ENCODE measurements at regions not wholly inside any gene's neighbourhood (a gene's known extent, or its start where the extent isn't known, plus 50 kb on each side); places are given as distances from the start of the nearest gene placed in this dataset.

DNA sequence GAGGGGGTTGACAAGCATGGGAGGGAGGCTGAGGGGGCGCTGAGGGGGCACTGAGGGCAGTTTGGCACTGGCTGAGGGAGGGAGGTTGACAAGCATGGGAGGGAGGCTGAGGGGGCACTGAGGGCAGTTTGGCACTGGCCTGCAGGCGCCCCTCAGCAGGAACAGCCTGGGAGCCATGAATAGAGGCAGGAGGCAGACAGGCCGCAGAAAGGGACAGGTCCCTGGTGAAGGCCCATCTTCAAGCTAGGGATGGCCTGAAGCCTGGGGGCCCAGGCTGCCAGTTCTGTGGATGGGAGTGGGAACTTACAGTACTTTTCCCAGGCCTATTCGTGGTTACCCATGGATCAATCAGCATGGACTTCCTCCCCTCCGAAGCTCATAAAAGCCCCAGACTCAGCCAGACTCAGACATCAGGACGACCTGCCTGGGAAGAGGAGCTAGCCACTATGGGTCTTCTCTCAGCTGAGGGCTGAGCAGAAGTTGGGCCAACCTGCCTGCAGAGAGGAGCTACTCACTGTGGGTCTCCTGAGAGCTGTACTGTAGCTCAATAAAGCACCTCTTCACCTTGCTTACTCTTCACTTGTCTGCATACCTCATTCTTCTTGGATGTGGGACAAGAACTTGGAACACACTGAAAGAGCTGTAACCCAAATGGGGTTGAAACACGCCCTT is 72.8 kb upstream of the BRD7 start:
- H4K20me1 ChIP-seq (ENCODE audit: insufficient read depth, low read length): no peaks in the 10 kb centered on the region
- no peak for DNase-seq
- H2AFZ ChIP-seq (ENCODE audit: insufficient read depth, low read depth, low read length, poor library complexity, severe bottlenecking): no peak overlapping the region
- Mint-ChIP-seq H3K9me3 (peaks cover 25 to 41% (median 39%) of the 10 kb centered on the region in 7 donors), H3K27ac (no peak overlapping the region), H3K4me3 (no peak overlapping the region), H3K4me1 (no peaks in the 10 kb centered on the region), H3K27me3 (ENCODE audit: low read depth in 3 of 3) (peaks cover 2 to 5% (median 3%) of the 10 kb centered on the region in 3 donors), H3K36me3 (no peaks in the 10 kb centered on the region)
- H3K4me3 ChIP-seq (replicated peaks in 1 of 3; ENCODE audit: low read depth in 2 of 3, low read length in 3 of 3): no peak overlapping the region
- WGBS (ENCODE audit: insufficient coverage): 89% methylated on average over 6 of the region's 7 CpGs
- H3K4me1 ChIP-seq (ENCODE audit: control insufficient read depth in 1 of 2, insufficient read depth in 2 of 2, low read length in 2 of 2): no peaks in the 10 kb centered on the region
- peaks cover 22 to 33% of the 10 kb centered on the region in 2 donors for H3K9me3 ChIP-seq (replicated peaks in 1 of 2; ENCODE audit: control insufficient read depth in 1 of 2, insufficient read depth in 1 of 2, low read length in 2 of 2)
- TF ChIP-seq CTCF (IDR thresholded peaks at IDR 0.05): no peak
- H3K36me3 ChIP-seq (replicated peaks in 1 of 2; ENCODE audit: control insufficient read depth in 1 of 2, insufficient read depth in 2 of 2, low read length in 2 of 2): no peaks in the 10 kb centered on the region
- no peak overlapping the region for H3K9ac ChIP-seq (ENCODE audit: insufficient read depth, low read length, poor library complexity, severe bottlenecking)
- intact Hi-C loops (cut with micrococcal nuclease): no loop called here
- H3K27ac ChIP-seq (ENCODE audit: low read depth in 1 of 2, low read length in 2 of 2): no peak overlapping the region
- no peak overlapping the region for H3K4me2 ChIP-seq (replicated peaks; ENCODE audit: extremely low read depth, low read length, poor library complexity, severe bottlenecking)
- peaks cover 0 to 2% of the 10 kb centered on the region in 2 donors for H3K27me3 ChIP-seq (ENCODE audit: control insufficient read depth in 2 of 2, insufficient read depth in 2 of 2, low read length in 2 of 2)
- H3K79me2 ChIP-seq (ENCODE audit: insufficient read depth, low read length): no peaks in the 10 kb centered on the region

- no peak overlapping the region for H3K4me2 ChIP-seq (replicated peaks; ENCODE audit: extremely low read depth, low read length, poor library complexity, severe bottlenecking)
- DNase-seq: no peak
- H3K79me2 ChIP-seq (ENCODE audit: insufficient read depth, low read length): no peaks in the 10 kb centered on the region
- peaks cover 22 to 33% of the 10 kb centered on the region in 2 donors for H3K9me3 ChIP-seq (replicated peaks in 1 of 2; ENCODE audit: control insufficient read depth in 1 of 2, insufficient read depth in 1 of 2, low read length in 2 of 2)
- peaks cover 0 to 2% of the 10 kb centered on the region in 2 donors for H3K27me3 ChIP-seq (ENCODE audit: control insufficient read depth in 2 of 2, insufficient read depth in 2 of 2, low read length in 2 of 2)
- peaks cover 25 to 41% (median 39%) of the 10 kb centered on the region in 7 donors for H3K9me3 Mint-ChIP-seq
- no peak overlapping the region for H3K4me3 Mint-ChIP-seq
- H3K36me3 Mint-ChIP-seq: no peaks in the 10 kb centered on the region
- 67% methylated on average over 1 of the region's 4 CpGs for WGBS (ENCODE audit: insufficient coverage)
- TF ChIP-seq CTCF (IDR thresholded peaks at IDR 0.05): no peak
- H3K36me3 ChIP-seq (replicated peaks in 1 of 2; ENCODE audit: control insufficient read depth in 1 of 2, insufficient read depth in 2 of 2, low read length in 2 of 2): no peaks in the 10 kb centered on the region
- H3K4me1 ChIP-seq (ENCODE audit: control insufficient read depth in 1 of 2, insufficient read depth in 2 of 2, low read length in 2 of 2): no peaks in the 10 kb centered on the region
- no peak overlapping the region for H3K27ac Mint-ChIP-seq
- intact Hi-C loops (cut with micrococcal nuclease): no loop called here
- no peak overlapping the region for H3K4me3 ChIP-seq (replicated peaks in 1 of 3; ENCODE audit: low read depth in 2 of 3, low read length in 3 of 3)
- H2AFZ ChIP-seq (ENCODE audit: insufficient read depth, low read depth, low read length, poor library complexity, severe bottlenecking): no peak overlapping the region
- H3K27me3 Mint-ChIP-seq (ENCODE audit: low read depth in 3 of 3): peaks cover 2 to 3% (median 2%) of the 10 kb centered on the region in 3 donors
- H3K4me1 Mint-ChIP-seq: no peaks in the 10 kb centered on the region
- H4K20me1 ChIP-seq (ENCODE audit: insufficient read depth, low read length): no peaks in the 10 kb centered on the region
- no peak overlapping the region for H3K27ac ChIP-seq (ENCODE audit: low read depth in 1 of 2, low read length in 2 of 2)
- no peak overlapping the region for H3K9ac ChIP-seq (ENCODE audit: insufficient read depth, low read length, poor library complexity, severe bottlenecking)
Observed at GRCh38 chr16:50440991-50441390, 72.2 kb upstream of the BRD7 start.

All from CD14-positive monocyte (primary cell).